NOMO-1 treated with DMSO at 0.1 percent for 48 hours (cell line): ENCODE measurements at regions not wholly inside any gene's neighbourhood (a gene's known extent, or its start where the extent isn't known, plus 50 kb on each side); places are given as distances from the start of the nearest gene placed in this dataset.

ENCODE experiments used
- DNase-seq: peaks from one replicate; lab custom pipeline; 2025; ENCODE audit not compliant: unreplicated experiment; lab: John Stamatoyannopoulos, UW

DNA sequence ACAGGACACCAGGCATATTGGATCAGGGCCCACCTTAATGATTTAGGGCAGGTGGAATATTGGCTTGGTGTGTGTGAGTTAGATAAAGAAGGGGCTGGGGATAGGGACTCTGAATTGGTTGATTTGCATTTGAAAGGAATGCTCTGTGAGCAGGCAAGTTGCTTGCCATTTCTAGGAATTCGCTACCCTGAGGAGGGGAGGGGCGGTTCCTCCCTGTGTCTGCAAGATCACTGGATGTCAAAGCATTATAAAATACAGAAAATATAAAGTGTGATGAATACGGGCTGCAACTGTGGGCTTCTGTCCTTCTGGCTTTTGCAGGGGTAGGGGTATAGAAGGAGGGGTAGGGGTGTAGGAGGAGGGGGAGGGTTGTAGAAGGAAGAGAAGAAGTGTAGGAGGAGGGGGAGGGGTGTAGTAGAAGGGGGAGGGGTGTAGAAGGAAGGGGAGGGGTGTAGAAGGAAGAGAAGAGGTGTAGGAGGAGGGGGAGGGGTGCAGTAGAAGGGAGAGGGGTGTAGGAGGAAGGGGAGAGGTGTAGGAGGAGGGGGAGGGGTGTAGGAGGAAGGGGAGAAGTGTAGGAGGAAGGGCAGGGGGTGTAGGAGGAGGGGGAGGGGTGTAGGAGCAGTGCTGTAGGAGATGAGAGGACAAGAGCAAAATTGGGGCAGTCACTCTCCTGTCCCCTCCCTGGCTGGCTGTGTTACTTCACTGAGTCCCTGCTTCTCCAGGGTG is 238.0 kb upstream of the COPS8 start:
- DNase-seq = no peak

DNA sequence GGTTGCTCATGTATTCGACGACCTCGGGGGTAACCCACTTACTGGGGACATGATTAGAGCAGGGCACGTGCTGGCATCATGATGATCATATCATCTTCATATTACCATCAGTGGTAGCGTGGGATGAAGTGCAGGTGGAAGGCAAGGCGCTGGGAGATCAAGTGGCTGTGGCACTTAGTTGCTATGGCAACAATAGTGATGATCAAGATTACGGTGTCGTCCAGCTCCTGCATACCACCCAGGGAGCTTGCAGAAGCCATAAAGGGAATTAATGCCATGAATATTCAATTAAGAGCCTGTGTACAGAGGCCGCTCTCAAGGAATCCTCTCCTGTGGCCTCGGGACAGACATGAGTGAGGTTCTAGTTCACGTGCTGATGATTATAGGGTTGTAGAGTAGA is 237.2 kb upstream of the COPS8 start:
- no peak for DNase-seq

DNA sequence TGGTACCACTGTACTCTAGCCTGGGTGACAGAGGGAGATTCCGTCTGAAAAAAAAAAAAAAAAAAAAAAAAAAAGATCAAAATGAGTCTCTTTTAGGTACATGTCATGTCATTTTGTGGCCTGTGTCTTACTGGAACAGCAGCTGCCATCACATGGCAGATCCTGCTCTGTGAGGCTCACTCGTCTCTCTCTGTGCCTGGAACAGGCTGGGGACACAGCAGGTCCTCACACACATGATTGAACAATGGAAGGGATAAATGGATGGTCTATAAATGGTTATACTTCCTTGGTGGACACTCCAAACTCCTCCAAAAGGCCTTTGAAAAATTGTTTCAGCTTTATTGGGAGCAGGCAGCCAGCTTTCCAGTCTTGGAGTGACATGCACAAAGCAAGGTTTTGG is 236.2 kb upstream of the COPS8 start:
- DNase-seq = no peak

DNA sequence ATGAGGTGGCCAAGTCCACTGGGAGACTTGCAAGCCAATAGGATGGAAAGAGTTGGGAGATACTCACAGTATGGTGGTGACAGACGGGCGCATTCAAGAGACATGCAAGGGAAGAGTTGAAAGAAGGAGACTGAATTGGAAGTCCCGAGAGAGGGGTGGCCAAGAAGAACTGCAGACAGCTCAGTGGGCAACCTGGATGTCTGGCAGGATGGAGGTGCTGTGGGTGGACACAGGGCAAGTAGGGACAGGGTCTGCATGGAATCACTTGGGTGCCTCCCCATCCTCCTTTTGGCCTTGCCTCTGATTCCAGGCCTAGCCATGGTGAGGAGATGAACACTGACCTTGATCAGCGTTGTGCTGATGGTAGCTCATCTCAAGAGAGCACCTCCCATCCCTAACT is 235.7 kb upstream of the COPS8 start:
- no peak for DNase-seq

DNA sequence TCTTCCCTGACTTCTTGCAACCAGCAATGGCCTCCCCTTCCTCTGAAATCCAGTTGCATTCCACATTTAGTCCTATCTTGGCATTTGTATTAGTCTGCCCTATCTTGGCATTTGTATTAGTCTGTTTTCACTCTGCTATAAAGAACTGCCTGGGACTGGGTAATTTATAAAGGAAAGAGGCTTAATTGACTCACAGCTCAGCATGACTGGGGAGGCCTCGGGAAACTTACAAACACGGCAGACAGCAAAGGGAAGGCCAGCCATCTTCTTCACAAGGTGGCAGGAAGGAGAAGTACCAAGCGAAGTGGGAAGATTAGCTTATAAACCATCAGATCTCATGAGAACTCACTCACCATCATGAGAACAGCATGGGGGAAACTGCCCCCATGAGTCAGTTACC is 234.5 kb upstream of the COPS8 start:
- no peak for DNase-seq

DNA sequence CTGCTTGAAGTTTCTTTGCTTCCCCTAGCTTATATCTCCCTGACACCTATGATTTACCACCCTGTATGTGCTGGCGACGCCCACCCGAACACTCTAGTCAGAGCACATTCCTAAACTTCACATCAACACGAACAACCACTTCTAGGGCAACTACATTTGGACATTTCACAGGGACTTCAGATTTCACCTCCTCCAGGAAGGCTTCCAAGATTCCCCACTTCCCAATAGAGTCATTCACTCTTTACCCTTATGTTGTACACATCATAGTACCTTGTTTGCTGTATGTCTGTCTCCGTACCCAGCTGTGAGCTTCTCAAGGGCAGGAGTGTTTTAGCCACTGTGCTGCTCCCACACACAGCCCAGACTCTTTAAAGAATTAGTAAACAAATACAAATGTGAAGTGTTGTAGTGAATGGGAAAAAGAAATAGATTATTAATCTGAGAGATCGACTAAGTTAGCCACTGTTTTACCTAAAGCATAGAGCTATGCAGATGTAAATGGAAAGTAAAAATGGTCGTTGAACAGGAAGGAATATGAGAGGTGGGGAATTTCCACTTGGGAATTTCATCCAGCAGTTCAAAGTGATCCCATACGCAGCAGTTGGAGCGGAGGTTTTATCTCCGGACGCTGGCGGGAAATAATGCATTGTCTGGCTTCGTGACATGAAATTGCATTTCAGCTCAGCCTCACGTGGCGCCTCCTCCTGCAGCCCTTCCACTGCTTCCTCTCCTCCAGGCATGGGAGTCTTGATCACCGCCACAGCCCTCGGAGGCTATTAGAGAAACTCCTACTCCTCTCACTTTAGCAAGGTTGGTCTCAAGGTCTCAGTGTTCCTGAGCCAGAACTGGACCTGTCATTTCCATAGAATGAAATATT is 233.4 kb upstream of the COPS8 start:
- no peak for DNase-seq

DNA sequence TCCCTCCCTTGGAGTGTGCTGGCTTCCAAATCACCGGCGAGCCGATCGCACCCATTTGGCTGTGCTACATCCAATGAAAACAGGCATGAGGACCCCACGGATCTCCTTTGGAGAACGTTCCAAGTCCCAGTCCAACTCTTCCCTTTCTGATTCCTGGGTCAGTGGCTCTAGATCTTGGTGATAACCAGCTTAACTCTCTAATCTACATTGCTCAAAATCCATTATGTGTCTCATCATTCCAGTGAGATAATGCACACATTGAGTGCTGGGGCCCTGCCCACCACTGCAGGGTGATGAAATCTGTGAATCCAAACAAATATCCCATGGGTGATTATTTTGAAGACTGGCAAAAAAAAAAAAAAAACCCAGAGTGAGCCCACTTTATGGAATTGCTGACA is 232.7 kb upstream of the COPS8 start:
- DNase-seq = no peak

DNA sequence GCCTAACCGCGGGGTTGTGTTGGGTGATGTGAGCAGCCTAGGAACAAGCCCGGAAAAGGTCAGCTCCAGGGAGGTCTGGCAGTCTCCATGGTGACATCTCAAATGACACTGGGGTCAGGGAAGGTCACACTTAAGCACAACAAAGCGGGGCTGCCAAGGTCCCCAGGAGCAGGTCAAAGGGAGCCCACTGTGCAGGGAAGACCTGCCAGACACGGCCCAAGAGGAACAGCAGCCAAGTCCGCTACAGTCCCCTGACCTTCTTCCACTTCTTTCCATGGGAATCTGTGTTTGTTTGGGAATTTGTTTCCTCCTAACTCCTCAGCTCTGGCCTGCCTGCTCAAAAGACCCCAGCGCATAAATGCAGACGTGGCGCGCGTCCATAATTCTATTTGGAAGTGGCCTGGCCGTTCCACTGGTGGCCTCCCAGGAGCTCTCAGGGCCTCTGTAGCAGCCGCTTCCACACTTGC is 232.1 kb upstream of the COPS8 start:
- no peak for DNase-seq

DNA sequence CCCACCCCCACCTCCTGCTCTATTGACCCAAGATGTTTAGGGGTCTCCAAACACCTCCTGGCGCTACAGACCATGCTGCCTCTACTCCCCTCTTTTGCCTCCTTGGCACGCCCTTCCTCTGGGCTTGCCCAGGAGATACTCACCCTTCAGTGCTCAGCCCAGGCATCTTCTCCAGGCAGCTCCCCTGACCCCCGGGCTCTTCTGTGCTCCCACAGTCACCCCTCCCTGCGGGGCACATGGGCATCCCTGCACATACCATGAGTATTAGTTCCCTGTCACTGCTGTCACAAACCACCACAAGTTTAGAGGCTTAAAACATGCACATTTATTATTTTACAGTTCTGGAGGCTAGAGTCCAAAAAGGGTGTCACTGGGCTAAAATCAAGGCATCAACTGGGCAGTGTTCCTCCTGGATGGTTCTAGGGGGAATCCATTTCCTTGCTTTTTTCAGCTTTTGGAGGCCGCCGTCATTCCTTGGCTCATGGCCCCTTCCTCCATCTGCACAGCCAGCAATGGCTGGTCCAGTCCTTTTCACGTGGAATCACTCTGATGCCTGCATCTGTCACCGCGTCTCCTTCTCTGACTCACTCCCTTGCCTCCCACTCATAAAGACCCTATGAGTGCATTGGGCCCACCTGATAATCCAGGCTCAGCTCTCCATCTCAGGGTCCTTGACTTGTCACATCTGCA is 230.4 kb upstream of the COPS8 start:
- no peak for DNase-seq

DNA sequence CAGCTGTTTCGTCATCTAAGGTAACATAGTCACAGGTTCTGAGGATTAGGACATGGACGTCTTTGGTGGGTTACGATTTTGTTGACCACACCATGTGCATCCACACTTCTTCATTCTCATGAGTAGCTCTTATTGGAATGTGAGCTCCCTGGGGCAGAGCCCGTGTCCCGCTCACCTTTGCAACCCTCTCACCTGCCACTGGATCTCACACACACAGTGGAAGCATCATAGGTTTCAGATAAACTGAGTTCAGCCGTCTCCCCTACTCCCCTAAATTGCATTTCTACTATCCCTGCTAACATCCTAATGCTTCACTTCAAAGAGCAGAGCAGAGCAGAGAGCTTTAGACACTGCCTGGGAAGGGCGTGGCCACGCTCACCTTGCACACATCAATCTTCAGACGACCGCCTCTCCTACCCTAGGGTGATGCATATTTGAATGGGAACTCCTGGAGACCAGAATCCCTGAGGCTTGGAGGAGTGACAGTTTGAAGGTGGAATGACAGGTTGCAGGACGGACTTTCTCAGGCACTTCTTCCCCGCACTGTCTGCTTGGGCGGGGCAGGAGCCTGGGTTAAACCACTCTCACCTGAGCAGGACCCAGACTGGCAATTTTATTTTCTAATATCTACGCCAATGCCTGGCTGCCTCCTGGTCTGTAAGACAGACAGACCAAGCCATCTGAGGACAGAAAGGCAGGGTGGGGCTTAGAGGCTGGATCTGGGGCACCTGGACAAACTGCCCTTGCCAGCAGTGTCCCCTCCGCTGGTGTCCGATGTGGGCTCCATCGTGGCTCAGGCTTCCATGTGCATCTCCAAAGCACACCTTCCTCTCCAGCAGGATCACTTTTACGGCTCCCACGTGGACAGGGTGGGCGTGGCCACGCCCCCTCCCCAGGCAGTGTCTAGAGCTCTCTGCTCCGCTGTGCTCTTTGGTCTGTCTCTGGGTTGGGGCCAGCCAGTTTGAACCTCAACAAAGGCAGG is 229.5 kb upstream of the COPS8 start:
- DNase-seq = no peak

DNA sequence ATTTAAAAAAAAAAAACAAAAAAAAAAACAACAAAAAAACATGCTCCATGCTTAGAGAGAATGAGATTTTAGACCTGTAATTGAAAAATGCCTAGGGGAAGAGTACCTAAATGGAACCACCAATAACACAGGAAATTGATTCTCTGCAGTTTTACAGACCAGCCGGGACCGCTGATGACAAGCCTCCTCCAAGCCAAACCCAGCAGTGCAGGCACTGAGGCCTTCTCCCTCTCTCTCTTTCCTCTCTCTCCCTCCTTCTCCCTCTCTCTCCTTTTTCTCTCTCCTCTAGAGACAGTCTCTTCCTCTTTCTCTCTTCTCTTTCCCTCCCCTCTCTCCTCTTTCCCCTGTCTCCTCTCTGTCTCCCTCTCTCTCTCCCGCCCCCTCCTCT is 228.8 kb upstream of the COPS8 start:
- DNase-seq = no peak

DNA sequence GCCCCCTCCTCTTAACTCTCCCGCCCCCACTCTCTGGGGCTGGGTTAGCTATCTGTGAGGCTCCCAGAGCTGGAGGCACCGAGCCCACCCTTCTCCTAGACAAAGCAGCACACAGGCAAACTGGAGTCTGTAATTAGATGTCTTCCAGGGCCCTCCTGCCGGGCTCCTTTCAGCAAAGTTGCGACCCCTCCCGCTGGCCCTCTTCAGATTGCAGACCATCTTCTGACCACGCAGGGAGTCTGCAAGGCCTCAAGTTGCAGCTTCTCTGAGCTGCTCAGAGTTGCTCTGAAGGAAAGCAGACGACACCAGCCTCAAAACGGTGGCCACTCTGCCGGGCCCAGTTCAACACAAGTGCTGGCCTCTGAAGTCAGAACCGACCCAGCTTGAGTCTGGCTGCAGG is 228.4 kb upstream of the COPS8 start:
- no peak for DNase-seq

DNA sequence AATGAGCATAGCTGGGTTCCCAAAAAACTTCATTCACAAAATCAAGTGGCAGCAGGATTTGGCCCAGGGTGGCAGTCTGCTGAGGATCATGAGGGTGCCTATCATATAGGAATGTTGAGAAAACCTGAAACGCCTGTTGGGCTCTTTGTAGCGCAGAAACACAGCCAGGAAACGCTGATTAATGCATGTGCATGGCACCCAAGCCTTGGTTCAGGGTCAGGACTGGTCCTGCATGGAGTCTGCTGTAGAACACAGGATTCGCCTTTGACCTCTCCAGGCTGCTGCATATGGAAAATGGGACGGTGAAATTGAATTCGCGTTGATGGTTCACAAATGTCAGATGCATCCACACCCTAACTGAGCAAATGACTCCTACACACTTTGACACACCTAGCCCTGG is 227.9 kb upstream of the COPS8 start:
- no peak for DNase-seq

DNA sequence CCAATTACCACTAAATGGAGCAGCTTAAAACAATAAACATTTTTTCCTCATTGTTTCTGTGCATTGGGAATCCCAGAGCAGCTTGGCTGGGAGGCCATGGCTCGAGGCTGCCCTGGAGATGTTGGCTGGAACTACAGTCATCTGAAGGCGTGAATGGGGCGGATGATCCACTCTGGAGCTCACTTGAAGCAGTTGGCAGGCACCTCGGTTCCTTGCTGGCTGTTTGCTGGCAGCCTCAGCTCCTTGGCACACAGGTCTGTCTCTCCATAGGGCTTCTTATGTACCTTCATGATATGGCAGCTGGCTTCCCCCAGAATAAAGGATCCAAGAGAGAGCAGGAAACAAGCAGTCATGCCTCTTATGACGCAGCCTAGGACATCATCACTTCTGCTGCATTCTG is 227.0 kb upstream of the COPS8 start:
- no peak for DNase-seq

DNA sequence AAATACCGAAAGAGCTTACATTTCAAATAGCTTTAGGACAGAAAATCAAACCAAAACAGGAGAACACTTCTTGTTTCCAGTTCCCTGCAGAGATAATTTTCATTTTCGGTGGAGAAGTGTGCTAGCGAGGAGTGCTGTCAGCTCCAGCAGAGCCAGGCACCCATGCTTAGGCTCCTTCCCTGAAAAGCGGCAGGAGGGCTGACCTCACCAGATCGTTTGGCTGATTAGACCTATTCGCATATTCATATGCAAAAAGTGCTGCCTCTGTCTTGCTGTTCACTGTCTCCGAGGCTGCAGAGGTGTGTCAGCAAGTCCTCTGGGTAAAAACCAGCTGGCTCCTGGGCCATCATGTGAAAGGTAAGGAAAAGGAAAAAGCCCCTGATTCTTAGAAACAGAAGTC is 225.8 kb upstream of the COPS8 start:
- DNase-seq = no peak

DNA sequence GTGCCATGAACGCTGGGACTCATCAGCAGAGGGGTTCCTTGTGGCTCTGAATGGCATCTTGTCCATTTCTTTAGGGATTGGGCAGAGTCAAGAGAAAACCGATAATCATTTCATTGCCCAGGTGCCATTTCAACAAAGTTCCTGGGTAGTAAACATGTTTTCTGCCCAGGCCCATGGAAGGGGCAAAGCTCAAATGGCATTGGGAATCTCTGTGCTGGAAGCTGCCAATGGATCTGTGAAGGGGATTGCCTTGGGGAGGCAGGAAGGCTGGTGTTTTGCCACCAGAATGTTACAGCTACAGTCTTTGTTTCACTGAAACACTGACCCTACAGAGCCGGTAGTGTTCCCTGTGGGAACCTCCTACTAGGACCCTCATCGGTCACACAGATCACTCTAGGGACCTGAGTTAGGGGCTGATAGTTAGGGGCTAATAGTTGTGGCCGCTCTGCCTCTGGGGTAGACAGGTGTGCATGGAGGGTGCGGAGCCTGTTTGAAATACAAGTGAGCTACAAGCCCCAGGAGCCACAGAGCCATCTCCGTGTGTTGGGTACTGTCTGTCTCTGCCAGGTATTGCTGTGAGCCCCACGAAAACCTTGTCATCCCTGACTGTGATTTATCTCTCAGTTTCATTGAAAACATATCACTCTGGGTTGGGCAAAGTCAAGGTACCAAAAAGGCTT is 224.4 kb upstream of the COPS8 start:
- DNase-seq = no peak

DNA sequence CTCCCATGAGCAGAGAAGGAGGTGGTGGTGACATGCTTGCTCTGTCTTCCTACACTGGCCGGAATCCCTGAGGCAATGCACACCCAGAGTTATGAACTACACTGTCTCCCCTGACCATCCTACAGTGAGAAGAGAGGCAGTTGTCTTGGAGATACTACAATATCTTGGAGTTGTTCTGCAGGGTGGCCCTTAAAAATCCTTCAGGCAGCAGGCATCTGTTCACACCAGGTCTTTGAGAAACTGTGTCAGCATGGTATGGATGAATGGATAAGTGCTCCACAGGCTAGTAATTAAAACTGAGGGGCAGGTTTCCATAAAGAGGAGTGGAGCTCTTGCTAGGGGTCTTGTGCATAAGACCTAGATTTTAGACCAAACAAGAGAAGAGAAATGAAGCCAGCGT is 223.7 kb upstream of the COPS8 start:
- DNase-seq = no peak

DNA sequence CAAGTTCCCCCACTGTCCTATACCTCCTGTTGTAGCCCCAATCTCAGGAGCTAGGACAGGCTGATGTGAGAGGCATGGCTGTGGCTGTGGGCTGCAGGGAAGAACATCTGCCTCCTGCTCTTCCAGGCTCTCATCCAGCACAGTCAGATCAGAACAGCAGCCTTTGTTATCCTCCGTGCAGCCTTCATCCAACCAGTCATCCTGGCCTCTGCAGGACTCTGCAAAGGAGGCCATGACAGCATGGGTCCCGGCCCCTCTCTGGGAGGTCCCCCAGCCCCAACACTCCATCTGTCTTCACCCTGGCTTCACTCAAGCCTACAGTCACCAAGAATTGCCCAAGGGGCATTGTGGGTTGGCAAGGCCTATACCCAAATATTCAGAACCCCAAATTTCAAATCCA is 223.2 kb upstream of the COPS8 start:
- DNase-seq = no peak

DNA sequence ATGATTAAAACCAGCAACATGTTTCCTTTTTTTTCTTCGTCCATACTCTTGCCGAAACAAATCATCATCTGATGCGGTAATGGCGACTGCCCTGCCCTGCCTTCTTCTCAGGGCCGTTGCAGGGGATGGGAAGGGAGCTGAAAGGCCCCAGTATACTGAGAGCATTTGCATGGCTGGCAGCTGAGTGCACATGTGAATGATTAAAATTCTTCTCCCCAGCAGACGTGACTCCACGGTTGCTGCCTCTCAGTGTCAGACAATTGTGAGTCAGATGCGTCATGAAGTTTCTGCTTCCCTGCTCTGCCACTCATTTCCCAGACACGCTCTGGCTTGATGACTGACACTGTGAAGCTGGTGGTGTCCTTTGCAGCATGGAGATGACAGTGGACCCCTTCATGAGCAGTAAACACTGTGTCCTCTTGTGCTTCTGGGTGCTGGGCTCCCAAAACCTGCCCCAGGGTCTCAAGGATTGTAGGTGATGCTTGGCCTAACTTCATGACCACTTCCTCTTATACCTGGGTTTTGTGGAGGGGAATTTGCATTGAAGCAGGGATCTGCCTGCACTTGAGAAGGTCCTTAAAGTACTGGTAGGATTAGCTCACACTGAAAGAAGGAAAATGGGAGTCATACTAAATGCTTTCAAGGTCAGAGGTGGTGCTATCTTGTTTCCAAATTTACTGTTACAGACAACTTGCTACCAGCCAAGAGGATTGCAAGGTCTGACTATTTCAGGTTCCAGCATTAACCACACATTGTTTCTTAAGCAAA is 222.5 kb upstream of the COPS8 start:
- no peak for DNase-seq
